Epithelial cell of proximal tubule (primary cell): ENCODE measurements at regions not wholly inside any gene's neighbourhood (a gene's known extent, or its start where the extent isn't known, plus 50 kb on each side); places are given as distances from the start of the nearest gene placed in this dataset.
A peak's percentile ranks its signal among the peaks of the same experiment; 100 is the strongest.
"Not testable (repeated sequence)": the region's sequence is repeated elsewhere in the genome, so short reads cannot be mapped to it uniquely, and the experiment has no call there.

Source experiments
- DNase-seq: peaks from one replicate; pipeline ENCODE4 v3.0.0-alpha.2; 2011; ENCODE audit warnings: low read depth
- H3K4me3 ChIP-seq: 2 replicates; pipeline ENCODE4 v1.5.1; 2011; ENCODE audit warnings: low read depth, mild to moderate bottlenecking, low read length
- CTCF ChIP-seq: conservative IDR thresholded peaks from 2 replicates; pipeline ENCODE4 v1.5.1; 2012; ENCODE audit warnings: low read depth, mild to moderate bottlenecking, low read length

GRCh38 chr2:156254637-156255067, 77.9 kb downstream of the NR4A2 start:
- not testable (repeated sequence) for DNase-seq
- peak overlapping the region; percentile 38 for H3K4me3 ChIP-seq

GRCh38 chr2:156253765-156254164, 78.8 kb downstream of the NR4A2 start:
- DNase-seq = no peak
- no peak for TF ChIP-seq CTCF
- H3K4me3 ChIP-seq = peak overlapping the region; percentile 39

GRCh38 chr2:156242874-156243273, 89.6 kb downstream of the NR4A2 start:
- no peak overlapping the region for H3K4me3 ChIP-seq
- TF ChIP-seq CTCF = no peak
- DNase-seq = no peak

- DNase-seq = no peak
- no peak overlapping the region for H3K4me3 ChIP-seq
- TF ChIP-seq CTCF = no peak
Measured at GRCh38 chr2:156237558-156237957, 95.0 kb downstream of the NR4A2 start.

- DNase-seq = no peak
- no peak overlapping the region for H3K4me3 ChIP-seq
- TF ChIP-seq CTCF = no peak
Measured at GRCh38 chr2:156229724-156230362, 102.7 kb downstream of the NR4A2 start.

- not testable (repeated sequence) for H3K4me3 ChIP-seq, DNase-seq
Measured at GRCh38 chr2:156223328-156223727, 109.2 kb downstream of the NR4A2 start.

GRCh38 chr2:156221703-156222102, 110.8 kb downstream of the NR4A2 start:
- no peak overlapping the region for H3K4me3 ChIP-seq
- TF ChIP-seq CTCF = no peak
- no peak for DNase-seq

GRCh38 chr2:156219491-156220100, 112.9 kb downstream of the NR4A2 start:
- H3K4me3 ChIP-seq = no peak overlapping the region
- TF ChIP-seq CTCF = no peak
- DNase-seq = no peak
